Anterior cingulate cortex (tissue), 58 donors: ENCODE measurements at regions not wholly inside any gene's neighbourhood (a gene's known extent, or its start where the extent isn't known, plus 50 kb on each side); places are given as distances from the start of the nearest gene placed in this dataset.

Experiments
- DNase-seq, 58 donors: peaks; one replicate each; lab custom pipeline; 2025; lab: John Stamatoyannopoulos, UW

GRCh38 chr7:46953008-46953407, 628.9 kb downstream of the TNS3 start:
- no peak for DNase-seq

GRCh38 chr7:46949270-46949931, 632.5 kb downstream of the TNS3 start:
- DNase-seq = no peak

GRCh38 chr7:46948716-46949115, 633.2 kb downstream of the TNS3 start:
- DNase-seq = no peak

- DNase-seq = no peak
These were observed 636.6 kb downstream of the TNS3 start for GRCh38 chr7:46945328-46945727.

- no peak for DNase-seq
These were observed 637.9 kb downstream of the TNS3 start for GRCh38 chr7:46943996-46944395.

- no peak for DNase-seq
These were observed 639.3 kb downstream of the TNS3 start for GRCh38 chr7:46942574-46942973.

- DNase-seq = no peak
These were observed 641.7 kb downstream of the TNS3 start for GRCh38 chr7:46940178-46940577.

- DNase-seq = no peak
These were observed 642.4 kb downstream of the TNS3 start for GRCh38 chr7:46939558-46939957.

GRCh38 chr7:46939089-46939488, 642.8 kb downstream of the TNS3 start:
- no peak for DNase-seq

- no peak for DNase-seq
These were observed 644.1 kb downstream of the TNS3 start for GRCh38 chr7:46937826-46938225.

GRCh38 chr7:46934198-46934825, 647.6 kb downstream of the TNS3 start:
- DNase-seq = no peak

- DNase-seq = no peak
These were observed 648.3 kb downstream of the TNS3 start for GRCh38 chr7:46933596-46933995.

GRCh38 chr7:46932676-46933424, 649.1 kb downstream of the TNS3 start:
- DNase-seq = no peak

- no peak for DNase-seq
These were observed 649.6 kb downstream of the TNS3 start for GRCh38 chr7:46932306-46932675.

- no peak for DNase-seq
These were observed 651.5 kb downstream of the TNS3 start for GRCh38 chr7:46930366-46930765.

- DNase-seq = no peak
These were observed 652.6 kb downstream of the TNS3 start for GRCh38 chr7:46929359-46929758.

GRCh38 chr7:46928719-46929118, 653.2 kb downstream of the TNS3 start:
- no peak for DNase-seq

GRCh38 chr7:46927131-46927810, 654.6 kb downstream of the TNS3 start:
- DNase-seq = no peak

GRCh38 chr7:46916581-46916980, 665.3 kb downstream of the TNS3 start:
- DNase-seq = no peak

- DNase-seq = no peak
These were observed 669.2 kb downstream of the TNS3 start for GRCh38 chr7:46912692-46913091.

GRCh38 chr7:46909601-46910051, 672.3 kb downstream of the TNS3 start:
- no peak for DNase-seq
